ENCODE measurements at regions not wholly inside any gene's neighbourhood (a gene's known extent, or its start where the extent isn't known, plus 50 kb on each side); places are given as distances from the start of the nearest gene placed in this dataset.

DNA sequence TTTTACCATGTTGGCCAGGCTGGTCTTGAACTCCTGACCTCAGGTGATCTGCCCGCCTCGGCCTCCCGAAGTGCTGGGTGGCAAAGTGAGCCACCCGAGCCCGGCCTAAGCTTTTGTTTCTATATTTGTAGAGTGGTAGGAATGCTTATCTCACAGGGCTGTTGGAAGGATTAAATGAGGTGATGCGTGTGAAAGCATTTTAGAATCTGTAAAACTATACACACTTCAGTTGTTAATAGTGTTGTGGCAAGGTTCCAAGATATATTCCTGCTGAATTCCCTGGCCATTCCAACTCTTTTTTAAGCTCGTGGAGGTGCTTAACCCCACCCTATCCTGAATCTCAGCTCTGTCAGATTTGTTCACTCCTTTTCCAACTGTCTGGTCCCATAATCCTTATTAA lies 89.9 kb upstream of the AKIRIN2 start:
- peaks cover 33% of the 10 kb centered on the region for H3K4me1 ChIP-seq (ENCODE audit: control insufficient read depth, extremely low read depth, insufficient read depth, low read length)
- no peak overlapping the region for H2AFZ ChIP-seq (ENCODE audit: control insufficient read depth, low read length)
- no peak for TF ChIP-seq EZH2 (IDR thresholded peaks at IDR 0.05; ENCODE audit: low read length)
- TF ChIP-seq, protein P1, sequence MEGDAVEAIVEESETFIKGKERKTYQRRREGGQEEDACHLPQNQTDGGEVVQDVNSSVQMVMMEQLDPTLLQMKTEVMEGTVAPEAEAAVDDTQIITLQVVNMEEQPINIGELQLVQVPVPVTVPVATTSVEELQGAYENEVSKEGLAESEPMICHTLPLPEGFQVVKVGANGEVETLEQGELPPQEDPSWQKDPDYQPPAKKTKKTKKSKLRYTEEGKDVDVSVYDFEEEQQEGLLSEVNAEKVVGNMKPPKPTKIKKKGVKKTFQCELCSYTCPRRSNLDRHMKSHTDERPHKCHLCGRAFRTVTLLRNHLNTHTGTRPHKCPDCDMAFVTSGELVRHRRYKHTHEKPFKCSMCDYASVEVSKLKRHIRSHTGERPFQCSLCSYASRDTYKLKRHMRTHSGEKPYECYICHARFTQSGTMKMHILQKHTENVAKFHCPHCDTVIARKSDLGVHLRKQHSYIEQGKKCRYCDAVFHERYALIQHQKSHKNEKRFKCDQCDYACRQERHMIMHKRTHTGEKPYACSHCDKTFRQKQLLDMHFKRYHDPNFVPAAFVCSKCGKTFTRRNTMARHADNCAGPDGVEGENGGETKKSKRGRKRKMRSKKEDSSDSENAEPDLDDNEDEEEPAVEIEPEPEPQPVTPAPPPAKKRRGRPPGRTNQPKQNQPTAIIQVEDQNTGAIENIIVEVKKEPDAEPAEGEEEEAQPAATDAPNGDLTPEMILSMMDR (optimal IDR thresholded peaks at IDR 0.05 in 1 of 3, IDR thresholded peaks at IDR 0.05 in 1 of 3, conservative IDR thresholded peaks at IDR 0.05 in 1 of 3; ENCODE audit: extremely low read depth in 1 of 3, insufficient read depth in 2 of 3, low read length in 3 of 3): no peak
- H3K27me3 ChIP-seq (ENCODE audit: control insufficient read depth, extremely low read depth, insufficient read depth, low read length): no peaks in the 10 kb centered on the region
- no peak overlapping the region for H3K4me3 ChIP-seq (ENCODE audit: control insufficient read depth in 2 of 3, extremely low read depth in 1 of 3, insufficient read depth in 2 of 3, low read depth in 1 of 3, low read length in 3 of 3)
- no peaks in the 10 kb centered on the region for H3K79me2 ChIP-seq (ENCODE audit: control insufficient read depth, insufficient read depth, low read length)
- dilution Hi-C loops (cut with MboI; ENCODE audit: extremely low pct_ligation_motif_present, low sequenced_read_pairs): no loop called here
- H3K9ac ChIP-seq (ENCODE audit: control insufficient read depth, extremely low read depth, insufficient read depth, low read length): no peak overlapping the region
- DNase-seq (ENCODE audit: low read depth, low spot score) (no peak), FAIRE-seq (no peak)
- H3K27ac ChIP-seq (ENCODE audit: control insufficient read depth, insufficient read depth, low read length): no peak overlapping the region
- no peaks in the 10 kb centered on the region for H3K9me3 ChIP-seq (ENCODE audit: control insufficient read depth, low read depth, low read length)
- no peaks in the 10 kb centered on the region for H3K36me3 ChIP-seq (ENCODE audit: control insufficient read depth in 2 of 2, extremely low read depth in 1 of 2, insufficient read depth in 2 of 2, low read length in 2 of 2)
- no peaks in the 10 kb centered on the region for H4K20me1 ChIP-seq (ENCODE audit: control insufficient read depth, extremely low read depth, insufficient read depth, low read length)
- no peak overlapping the region for H3K4me2 ChIP-seq (ENCODE audit: control insufficient read depth, extremely low read depth, insufficient read depth, low read depth, low read length)
- H3K9me1 ChIP-seq (ENCODE audit: control insufficient read depth, extremely low read depth, insufficient read depth, low read length): no peaks in the 10 kb centered on the region

GRCh38 chr6:87791485-87791884 lies 89.5 kb upstream of the AKIRIN2 start:
- Histone ChIP-seq H3K4me3 (ENCODE audit: control insufficient read depth in 2 of 3, extremely low read depth in 1 of 3, insufficient read depth in 2 of 3, low read depth in 1 of 3, low read length in 3 of 3) (no peak overlapping the region), H3K27me3 (ENCODE audit: control insufficient read depth, extremely low read depth, insufficient read depth, low read length) (no peaks in the 10 kb centered on the region), H3K36me3 (ENCODE audit: control insufficient read depth in 2 of 2, extremely low read depth in 1 of 2, insufficient read depth in 2 of 2, low read length in 2 of 2) (no peaks in the 10 kb centered on the region), H3K79me2 (ENCODE audit: control insufficient read depth, insufficient read depth, low read length) (no peaks in the 10 kb centered on the region), H3K4me1 (ENCODE audit: control insufficient read depth, extremely low read depth, insufficient read depth, low read length) (peaks cover 30% of the 10 kb centered on the region), H3K9me3 (ENCODE audit: control insufficient read depth, low read depth, low read length) (no peaks in the 10 kb centered on the region), H3K4me2 (ENCODE audit: control insufficient read depth, extremely low read depth, insufficient read depth, low read depth, low read length) (no peak overlapping the region), H2AFZ (ENCODE audit: control insufficient read depth, low read length) (no peak overlapping the region), H3K9ac (ENCODE audit: control insufficient read depth, extremely low read depth, insufficient read depth, low read length) (no peak overlapping the region), H3K27ac (ENCODE audit: control insufficient read depth, insufficient read depth, low read length) (no peak overlapping the region), H4K20me1 (ENCODE audit: control insufficient read depth, extremely low read depth, insufficient read depth, low read length) (no peaks in the 10 kb centered on the region), H3K9me1 (ENCODE audit: control insufficient read depth, extremely low read depth, insufficient read depth, low read length) (no peaks in the 10 kb centered on the region)
- FAIRE-seq: no peak
- TF ChIP-seq, protein P1 (optimal IDR thresholded peaks at IDR 0.05 in 1 of 3, IDR thresholded peaks at IDR 0.05 in 1 of 3, conservative IDR thresholded peaks at IDR 0.05 in 1 of 3; ENCODE audit: extremely low read depth in 1 of 3, insufficient read depth in 2 of 3, low read length in 3 of 3): no peak
- no peak for TF ChIP-seq EZH2 (IDR thresholded peaks at IDR 0.05; ENCODE audit: low read length)
- no peak for DNase-seq (ENCODE audit: low read depth, low spot score)
- dilution Hi-C loops (cut with MboI; ENCODE audit: extremely low pct_ligation_motif_present, low sequenced_read_pairs): no loop called here
